ENCODE measurements at regions not wholly inside any gene's neighbourhood (a gene's known extent, or its start where the extent isn't known, plus 50 kb on each side); places are given as distances from the start of the nearest gene placed in this dataset.

GRCh38 chr5:3010953-3011763 lies 259.7 kb upstream of the IRX2 start:
- TF ChIP-seq, protein P1, sequence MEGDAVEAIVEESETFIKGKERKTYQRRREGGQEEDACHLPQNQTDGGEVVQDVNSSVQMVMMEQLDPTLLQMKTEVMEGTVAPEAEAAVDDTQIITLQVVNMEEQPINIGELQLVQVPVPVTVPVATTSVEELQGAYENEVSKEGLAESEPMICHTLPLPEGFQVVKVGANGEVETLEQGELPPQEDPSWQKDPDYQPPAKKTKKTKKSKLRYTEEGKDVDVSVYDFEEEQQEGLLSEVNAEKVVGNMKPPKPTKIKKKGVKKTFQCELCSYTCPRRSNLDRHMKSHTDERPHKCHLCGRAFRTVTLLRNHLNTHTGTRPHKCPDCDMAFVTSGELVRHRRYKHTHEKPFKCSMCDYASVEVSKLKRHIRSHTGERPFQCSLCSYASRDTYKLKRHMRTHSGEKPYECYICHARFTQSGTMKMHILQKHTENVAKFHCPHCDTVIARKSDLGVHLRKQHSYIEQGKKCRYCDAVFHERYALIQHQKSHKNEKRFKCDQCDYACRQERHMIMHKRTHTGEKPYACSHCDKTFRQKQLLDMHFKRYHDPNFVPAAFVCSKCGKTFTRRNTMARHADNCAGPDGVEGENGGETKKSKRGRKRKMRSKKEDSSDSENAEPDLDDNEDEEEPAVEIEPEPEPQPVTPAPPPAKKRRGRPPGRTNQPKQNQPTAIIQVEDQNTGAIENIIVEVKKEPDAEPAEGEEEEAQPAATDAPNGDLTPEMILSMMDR (IDR thresholded peaks at IDR 0.05): no peak
- DNase-seq (ENCODE audit: low spot score) (no peak), ATAC-seq (ENCODE audit: low FRiP score) (no peak)

- no peak for ATAC-seq (ENCODE audit: low FRiP score)
- no peak for DNase-seq (ENCODE audit: low spot score)
Observed at GRCh38 chr5:3010301-3010952, 258.9 kb upstream of the IRX2 start.

GRCh38 chr5:3009605-3010004 lies 258.1 kb upstream of the IRX2 start:
- no peak for DNase-seq (ENCODE audit: low spot score)
- TF ChIP-seq, protein P1 (IDR thresholded peaks at IDR 0.05): no peak

More at GRCh38 chr5:3010301-3010952, 258.9 kb upstream of the IRX2 start:
- TF ChIP-seq, protein P1 (IDR thresholded peaks at IDR 0.05): no peak

GRCh38 chr5:3007577-3007976 lies 256.1 kb upstream of the IRX2 start:
- ATAC-seq (ENCODE audit: low FRiP score) (no peak), DNase-seq (ENCODE audit: low spot score) (no peak)
- TF ChIP-seq, protein P1 (IDR thresholded peaks at IDR 0.05): no peak

More at GRCh38 chr5:3009605-3010004, 258.1 kb upstream of the IRX2 start:
- no peak for ATAC-seq (ENCODE audit: low FRiP score)

DNA sequence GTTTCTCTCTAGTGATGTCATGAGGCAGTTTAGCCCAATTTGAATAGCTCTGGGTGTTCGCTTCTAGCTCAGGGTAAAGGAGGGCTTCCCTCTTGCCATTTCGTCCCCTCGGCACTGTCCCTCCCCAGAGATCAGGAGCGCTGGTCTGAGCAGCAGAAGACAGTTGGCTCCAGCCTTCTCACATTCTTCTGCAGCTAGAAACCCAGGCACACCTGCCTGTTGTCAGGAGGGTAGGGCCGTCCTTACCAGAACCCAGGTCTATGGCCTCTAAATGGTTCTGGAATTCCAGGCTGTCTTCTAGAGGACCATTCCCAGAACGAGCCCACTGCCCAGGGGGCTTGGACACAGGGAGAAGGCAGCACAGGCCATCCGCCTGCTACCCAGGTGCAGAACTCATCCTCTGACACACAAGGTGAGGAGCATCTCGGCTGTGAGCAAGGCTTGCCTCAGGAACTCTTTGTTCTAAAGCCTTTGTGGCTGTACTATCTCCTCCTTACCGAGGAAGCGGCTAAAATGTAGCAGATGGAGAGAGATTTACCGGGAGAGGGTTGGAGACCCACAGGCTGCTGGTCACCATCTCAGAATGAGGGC lies 255.6 kb upstream of the IRX2 start:
- DNase-seq (ENCODE audit: low spot score): no peak
- ATAC-seq (ENCODE audit: low FRiP score): no peak
- TF ChIP-seq, protein P1 (IDR thresholded peaks at IDR 0.05): no peak

- TF ChIP-seq, protein P1 (IDR thresholded peaks at IDR 0.05): no peak
- DNase-seq (ENCODE audit: low spot score): no peak
- no peak for ATAC-seq (ENCODE audit: low FRiP score)
Observed at GRCh38 chr5:3006526-3006925, 255.0 kb upstream of the IRX2 start.
